A673 (cell line): ENCODE measurements at regions not wholly inside any gene's neighbourhood (a gene's known extent, or its start where the extent isn't known, plus 50 kb on each side); places are given as distances from the start of the nearest gene placed in this dataset.
"Not testable (repeated sequence)": the region's sequence is repeated elsewhere in the genome, so short reads cannot be mapped to it uniquely, and the experiment has no call there.

Experiments
- BruUV-seq: library from RNA; stranded (reverse); fragments of 400-500 nt; replicated peaks from 2 replicates; lab custom pipeline; 2021; lab: Mats Ljungman, UMichigan
- CTCF ChIA-PET: fragments of 300-600 bp; sonication (Branson Sonifier 250); formaldehyde crosslinking; loops from one replicate; lab custom pipeline; 2022; ENCODE audit warnings: antibody characterized with exemption; lab: Charles Lee
- POLR2A ChIA-PET: fragments of 300-600 bp; sonication (Branson Sonifier 250); formaldehyde crosslinking; loops from one replicate; lab custom pipeline; 2022; ENCODE audit warnings: antibody characterized with exemption; ENCODE audit not compliant: low non-redundant PET; lab: Charles Lee
- DNase-seq: peaks from one replicate; pipeline ENCODE4 v3.0.0-alpha.2; 2015; ENCODE audit warnings: low spot score
- H3K27ac ChIP-seq: fragments of 200-600 bp; sonication (generic); 2 replicates; pipeline ENCODE4 v1.5.1; 2016; ENCODE audit warnings: mixed run types, low read depth, mild to moderate bottlenecking, mixed read lengths, antibody characterized with exemption, low read length; ENCODE audit not compliant: poor library complexity, severe bottlenecking
- H3K27me3 ChIP-seq: fragments of 200-600 bp; sonication (generic); replicated peaks from 2 replicates; pipeline ENCODE4 v1.6.1; 2017; ENCODE audit warnings: mixed run types, low read depth, mild to moderate bottlenecking, mixed read lengths, antibody characterized with exemption, low read length; ENCODE audit not compliant: insufficient read depth, poor library complexity
- H3K36me3 ChIP-seq: fragments of 200-600 bp; sonication (generic); 2 replicates; pipeline ENCODE4 v1.6.1; 2016; ENCODE audit warnings: mixed run types, mild to moderate bottlenecking, mixed read lengths, antibody characterized with exemption, low read length; ENCODE audit not compliant: insufficient read depth, poor library complexity, severe bottlenecking
- H3K4me1 ChIP-seq: fragments of 200-600 bp; sonication (generic); 2 replicates; pipeline ENCODE4 v1.6.1; 2017; ENCODE audit warnings: mixed run types, mild to moderate bottlenecking, mixed read lengths, antibody characterized with exemption, low read length; ENCODE audit not compliant: insufficient read depth, poor library complexity, severe bottlenecking
- H3K4me3 ChIP-seq: fragments of 200-600 bp; sonication (generic); 2 replicates; pipeline ENCODE4 v1.5.1; 2016; ENCODE audit warnings: low read depth, mixed run types, mild to moderate bottlenecking, mixed read lengths, low read length; ENCODE audit not compliant: poor library complexity, severe bottlenecking
- H3K9me3 ChIP-seq: fragments of 200-600 bp; sonication (generic); 2 replicates; pipeline ENCODE4 v1.6.1; 2016; ENCODE audit warnings: mixed run types, low read depth, mild to moderate bottlenecking, mixed read lengths, antibody characterized with exemption, low read length; ENCODE audit not compliant: poor library complexity, severe bottlenecking
- EZH2 ChIP-seq: fragments of 200-600 bp; sonication (generic); IDR thresholded peaks from 2 replicates; pipeline ENCODE4 v1.6.1; 2017; ENCODE audit warnings: borderline replicate concordance, low read depth, mild to moderate bottlenecking, mixed read lengths, antibody characterized with exemption, low read length; ENCODE audit not compliant: poor library complexity, severe bottlenecking
- intact Hi-C: fragments of 100-400 bp; cut with micrococcal nuclease; formaldehyde crosslinking; loops from one replicate; pipeline ENCODE4 v1.10.0; 2022; ENCODE audit not compliant: unreplicated experiment
- TF ChIP-seq, protein P1 (sequence below): fragments of 300-800, 200-600 bp; sonication (generic); conservative IDR thresholded peaks from 2 replicates; pipeline ENCODE4 v1.5.1; 2017; ENCODE audit warnings: low read depth, mild to moderate bottlenecking, antibody characterized with exemption, low read length, moderate library complexity, mixed read lengths

DNA sequence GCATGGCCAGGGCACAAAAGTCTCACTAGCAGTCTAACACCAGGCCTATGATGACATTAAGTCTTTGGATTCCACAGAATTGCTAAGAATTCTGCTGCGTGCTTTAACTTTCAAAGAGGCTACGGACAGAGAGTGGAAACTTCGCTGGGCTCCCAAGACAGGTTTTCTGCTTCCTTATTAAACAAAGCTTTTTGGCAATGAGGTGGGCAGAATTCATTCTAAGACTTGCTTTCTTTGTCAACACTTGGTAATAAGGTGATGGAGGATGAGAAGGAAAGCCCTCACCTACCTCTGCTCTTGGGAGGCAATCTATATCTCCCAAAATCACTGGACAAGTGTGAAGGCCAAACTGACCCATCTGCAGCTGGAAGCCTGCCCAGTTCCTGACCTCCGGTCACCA is 231.9 kb downstream of the ATPSCKMT start:
- ChIA-PET CTCF (no interaction called here), POLR2A (no interaction called here)
- DNase-seq, result no peak
- BruUV-seq, result no TSS peak
- Histone ChIP-seq H3K27ac (no peak overlapping the region), H3K4me3 (no peak overlapping the region), H3K27me3 (no peaks in the 10 kb centered on the region), H3K9me3 (no peaks in the 10 kb centered on the region), H3K36me3 (no peaks in the 10 kb centered on the region), H3K4me1 (no peaks in the 10 kb centered on the region)
- intact Hi-C loops, result no loop called here
- no peak for TF ChIP-seq EZH2
- TF ChIP-seq, protein P1, sequence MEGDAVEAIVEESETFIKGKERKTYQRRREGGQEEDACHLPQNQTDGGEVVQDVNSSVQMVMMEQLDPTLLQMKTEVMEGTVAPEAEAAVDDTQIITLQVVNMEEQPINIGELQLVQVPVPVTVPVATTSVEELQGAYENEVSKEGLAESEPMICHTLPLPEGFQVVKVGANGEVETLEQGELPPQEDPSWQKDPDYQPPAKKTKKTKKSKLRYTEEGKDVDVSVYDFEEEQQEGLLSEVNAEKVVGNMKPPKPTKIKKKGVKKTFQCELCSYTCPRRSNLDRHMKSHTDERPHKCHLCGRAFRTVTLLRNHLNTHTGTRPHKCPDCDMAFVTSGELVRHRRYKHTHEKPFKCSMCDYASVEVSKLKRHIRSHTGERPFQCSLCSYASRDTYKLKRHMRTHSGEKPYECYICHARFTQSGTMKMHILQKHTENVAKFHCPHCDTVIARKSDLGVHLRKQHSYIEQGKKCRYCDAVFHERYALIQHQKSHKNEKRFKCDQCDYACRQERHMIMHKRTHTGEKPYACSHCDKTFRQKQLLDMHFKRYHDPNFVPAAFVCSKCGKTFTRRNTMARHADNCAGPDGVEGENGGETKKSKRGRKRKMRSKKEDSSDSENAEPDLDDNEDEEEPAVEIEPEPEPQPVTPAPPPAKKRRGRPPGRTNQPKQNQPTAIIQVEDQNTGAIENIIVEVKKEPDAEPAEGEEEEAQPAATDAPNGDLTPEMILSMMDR, result no peak

DNA sequence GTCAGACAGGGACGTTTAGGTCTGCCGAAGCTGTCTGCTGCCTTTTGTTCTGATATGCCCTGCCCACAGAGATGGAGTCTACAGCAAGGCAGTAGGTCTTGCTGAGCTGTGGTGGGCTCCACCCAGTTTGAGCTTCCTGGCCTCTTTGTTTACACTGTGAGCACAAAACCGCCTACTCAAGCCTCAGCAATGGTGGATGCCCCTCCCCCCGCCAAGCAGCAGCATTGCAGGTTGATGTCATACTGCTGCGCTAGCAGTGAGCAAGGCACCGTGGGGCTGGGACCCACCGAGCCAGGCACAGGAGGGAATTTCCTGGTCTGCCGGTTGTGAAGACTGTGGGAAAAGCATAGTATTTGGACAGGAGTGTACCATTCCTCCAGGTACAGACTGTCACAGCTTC is 233.1 kb downstream of the ATPSCKMT start:
- DNase-seq, CTCF ChIA-PET, H3K4me3 ChIP-seq, H3K36me3 ChIP-seq, H3K27me3 ChIP-seq, H3K4me1 ChIP-seq, H3K9me3 ChIP-seq, H3K27ac ChIP-seq, POLR2A ChIA-PET, BruUV-seq, intact Hi-C loops: not testable (repeated sequence)

DNA sequence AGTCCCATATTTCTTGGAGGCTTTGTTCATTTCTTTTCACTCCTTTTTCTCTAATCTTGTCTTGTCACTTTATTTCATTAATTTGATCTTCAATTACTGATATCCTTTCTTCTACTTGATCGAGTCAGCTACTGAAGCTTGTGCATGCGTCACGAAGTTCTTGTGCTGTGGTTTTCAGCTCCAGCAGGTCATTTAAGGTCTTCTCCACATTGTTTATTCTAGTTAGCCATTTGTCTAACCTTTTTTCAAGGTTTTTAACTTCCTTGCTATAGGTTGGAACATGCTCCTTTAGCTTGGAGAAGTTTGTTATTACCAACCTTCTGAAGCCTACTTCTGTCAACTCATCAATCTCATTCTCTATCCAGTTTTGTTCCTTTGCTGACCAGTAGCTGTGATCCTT is 234.0 kb downstream of the ATPSCKMT start:
- DNase-seq, intact Hi-C loops, H3K36me3 ChIP-seq, H3K27ac ChIP-seq, BruUV-seq, CTCF ChIA-PET, H3K4me3 ChIP-seq, H3K27me3 ChIP-seq, POLR2A ChIA-PET, H3K9me3 ChIP-seq, H3K4me1 ChIP-seq: not testable (repeated sequence)

DNA sequence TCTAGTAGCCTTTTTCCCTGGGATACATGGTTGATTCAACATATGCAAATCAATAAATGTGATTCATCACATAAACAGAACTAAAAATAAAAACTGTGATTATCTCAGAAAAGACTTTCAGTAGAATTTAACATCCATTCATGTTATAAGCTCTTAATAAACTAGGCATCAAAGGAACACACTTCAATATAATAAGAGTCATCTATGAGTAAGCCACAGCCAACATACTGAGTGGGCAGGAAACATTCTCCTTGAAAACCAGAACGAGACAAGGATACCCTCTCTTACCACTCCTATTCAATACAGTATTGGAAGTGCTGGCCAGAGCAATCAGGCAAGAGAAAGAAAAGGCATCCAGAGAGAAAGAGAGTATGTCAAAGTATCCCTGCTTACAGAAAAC is 239.9 kb downstream of the ATPSCKMT start:
- H3K27me3 ChIP-seq, result no peaks in the 10 kb centered on the region
- H3K4me1 ChIP-seq, result no peaks in the 10 kb centered on the region
- intact Hi-C loops, result no loop called here
- no peaks in the 10 kb centered on the region for H3K9me3 ChIP-seq
- H3K27ac ChIP-seq, result no peak overlapping the region
- ChIA-PET POLR2A (no interaction called here), CTCF (no interaction called here)
- BruUV-seq, result no TSS peak
- no peak overlapping the region for H3K4me3 ChIP-seq
- TF ChIP-seq, protein P1, result no peak
- TF ChIP-seq EZH2, result no peak
- H3K36me3 ChIP-seq, result no peaks in the 10 kb centered on the region
- no peak for DNase-seq
